IMR-90 (cell line): ENCODE measurements at regions not wholly inside any gene's neighbourhood (a gene's known extent, or its start where the extent isn't known, plus 50 kb on each side); places are given as distances from the start of the nearest gene placed in this dataset.
"Not testable (repeated sequence)": the region's sequence is repeated elsewhere in the genome, so short reads cannot be mapped to it uniquely, and the experiment has no call there.

Experiments
- ATAC-seq: fragments of 200-7000 bp; cut with Tn5 transposase; 2 replicates; pipeline ENCODE4 v1.9.1; 2020; ENCODE audit warnings: low read depth, mild to moderate bottlenecking, moderate library complexity
- BruUV-seq: library from RNA; stranded (reverse); fragments of 400-500 nt; replicated peaks from 2 replicates; lab custom pipeline; 2021; lab: Mats Ljungman, UMichigan
- CTCF ChIA-PET: fragments of 300-600 bp; formaldehyde crosslinking; extraction: SDS; loops from one replicate; lab custom pipeline; 2021; ENCODE audit warnings: antibody characterized with exemption; lab: Yijun Ruan, JAX
- POLR2A ChIA-PET: fragments of 300-600 bp; sonication (Branson Sonifier 250); formaldehyde crosslinking; loops from one replicate; lab custom pipeline; 2022; ENCODE audit warnings: antibody characterized with exemption; ENCODE audit not compliant: unreplicated experiment; lab: Charles Lee
- DNase-seq: peaks from one replicate; pipeline ENCODE4 v3.0.0; 2013
- H2AFZ ChIP-seq: replicated peaks from 2 replicates; pipeline ENCODE3; 2013; ENCODE audit warnings: low read length, mild to moderate bottlenecking; ENCODE audit not compliant: poor library complexity
- H2AK5ac ChIP-seq: 2 replicates; pipeline ENCODE4 v1.6.1; 2013; ENCODE audit warnings: low read depth, low read length, inconsistent platforms
- H2AK9ac ChIP-seq: replicated peaks from 2 replicates; pipeline ENCODE3; 2013; ENCODE audit warnings: mild to moderate bottlenecking, low read depth, low read length, moderate library complexity; ENCODE audit not compliant: poor library complexity
- H2BK120ac ChIP-seq: 2 replicates; pipeline ENCODE4 v1.6.1; 2013; ENCODE audit warnings: low read depth, low read length, inconsistent platforms
- H2BK15ac ChIP-seq: 3 replicates; pipeline ENCODE4 v1.6.1; 2013; ENCODE audit warnings: low read depth, low read length, inconsistent platforms
- H2BK20ac ChIP-seq: 2 replicates; pipeline ENCODE4 v1.6.1; 2013; ENCODE audit warnings: low read depth, mild to moderate bottlenecking, inconsistent platforms, low read length, moderate library complexity
- H2BK5ac ChIP-seq: 2 replicates; pipeline ENCODE4 v1.6.1; 2013; ENCODE audit warnings: mild to moderate bottlenecking, low read depth, low read length, inconsistent platforms; ENCODE audit not compliant: poor library complexity, severe bottlenecking
- H3K14ac ChIP-seq: replicated peaks from 2 replicates; pipeline ENCODE4 v1.6.1; 2013; ENCODE audit warnings: low read depth, low read length, inconsistent platforms
- H3K18ac ChIP-seq: 2 replicates; pipeline ENCODE4 v1.6.1; 2013; ENCODE audit warnings: low read depth, low read length, control low read depth
- H3K23ac ChIP-seq: 2 replicates; pipeline ENCODE4 v1.6.1; 2013; ENCODE audit warnings: low read depth, low read length, inconsistent platforms
- H3K27ac ChIP-seq: 2 replicates; pipeline ENCODE4 v1.5.1; 2013; ENCODE audit warnings: mild to moderate bottlenecking, control low read depth, low read length; ENCODE audit not compliant: insufficient read depth
- H3K27me3 ChIP-seq: 2 replicates; pipeline ENCODE4 v1.6.1; 2013; ENCODE audit warnings: low read length; ENCODE audit not compliant: control insufficient read depth, insufficient read depth
- H3K36me3 ChIP-seq: 2 replicates; pipeline ENCODE4 v1.6.1; 2013; ENCODE audit warnings: low read length, mixed read lengths; ENCODE audit not compliant: control insufficient read depth, insufficient read depth
- H3K4ac ChIP-seq: 2 replicates; pipeline ENCODE4 v1.6.1; 2013; ENCODE audit warnings: low read depth, low read length, inconsistent platforms
- H3K4me1 ChIP-seq: 2 replicates; pipeline ENCODE4 v1.6.1; 2013; ENCODE audit warnings: low read length, mixed read lengths; ENCODE audit not compliant: control insufficient read depth, insufficient read depth
- H3K4me2 ChIP-seq: 2 replicates; pipeline ENCODE4 v1.6.1; 2013; ENCODE audit warnings: low read depth, mild to moderate bottlenecking, control low read depth, low read length, moderate library complexity
- H3K4me3 ChIP-seq: 2 replicates; pipeline ENCODE4 v1.5.1; 2013; ENCODE audit warnings: low read depth, mild to moderate bottlenecking, control low read depth, low read length, moderate library complexity; ENCODE audit not compliant: insufficient read depth
- H3K56ac ChIP-seq: 2 replicates; pipeline ENCODE4 v1.6.1; 2013; ENCODE audit warnings: low read length, inconsistent platforms; ENCODE audit not compliant: insufficient read depth; ENCODE audit errors: extremely low read depth
- H3K79me1 ChIP-seq, 2 experiments: 2 replicates each; pipeline ENCODE4 v1.6.1; 2013; ENCODE audit warnings: low read length in 2 of 2, inconsistent platforms in 1 of 2, low read depth in 1 of 2
- H3K9ac ChIP-seq: 2 replicates; pipeline ENCODE4 v1.6.1; 2013; ENCODE audit warnings: low read depth, low read length, control low read depth
- H3K9me1 ChIP-seq: 2 replicates; pipeline ENCODE4 v1.6.1; 2013; ENCODE audit warnings: low read length, inconsistent platforms; ENCODE audit not compliant: insufficient read depth
- H3K9me3 ChIP-seq: 2 replicates; pipeline ENCODE4 v1.6.1; 2013; ENCODE audit warnings: low read length; ENCODE audit not compliant: control insufficient read depth, insufficient read depth
- H4K20me1 ChIP-seq: 2 replicates; pipeline ENCODE4 v1.6.1; 2013; ENCODE audit warnings: low read length, inconsistent platforms; ENCODE audit not compliant: insufficient read depth
- H4K5ac ChIP-seq: 2 replicates; pipeline ENCODE4 v1.6.1; 2013; ENCODE audit warnings: mild to moderate bottlenecking, low read depth, low read length, control low read depth
- H4K8ac ChIP-seq, 2 experiments: 2 replicates each; pipeline ENCODE4 v1.6.1; 2013; ENCODE audit warnings: low read depth in 2 of 2, low read length in 2 of 2, control low read depth in 1 of 2, inconsistent platforms in 1 of 2
- H4K91ac ChIP-seq: 2 replicates; pipeline ENCODE4 v1.6.1; 2013; ENCODE audit warnings: low read depth, low read length, inconsistent platforms; ENCODE audit not compliant: insufficient read depth
- WGBS, 2 experiments: methylation state at CpG; one replicate each; pipeline versions ENCODE4 v1.1.5 to v1.1.7; 2013; ENCODE audit warnings: missing lambda C conversion rate in 2 of 2; ENCODE audit not compliant: insufficient read length in 1 of 2; ENCODE audit errors: extremely low coverage in 2 of 2; 5-methylcytosine and 5-hydroxymethylcytosine counted together
- dilution Hi-C: fragments of 300-500 bp; cut with HindIII; formaldehyde crosslinking; loops from one replicate; pipeline ENCODE4 v1.14.3; 2018; ENCODE audit warnings: low sequenced_read_pairs; ENCODE audit not compliant: unreplicated experiment
- in situ Hi-C: fragments of 300-500 bp; cut with MboI; formaldehyde crosslinking; loops from 3 replicates; pipeline ENCODE4 v1.14.3; 2019; ENCODE audit warnings: low sequenced_read_pairs, inconsistent platforms, mixed read lengths
- intact Hi-C: fragments of 100-400 bp; cut with micrococcal nuclease; formaldehyde crosslinking; loops from 2 replicates; pipeline ENCODE4 v1.10.0; 2022

- H4K91ac ChIP-seq, H3K4me2 ChIP-seq, in situ Hi-C loops, H2AFZ ChIP-seq, H2AK5ac ChIP-seq, H3K79me1 ChIP-seq, POLR2A ChIA-PET, H3K4ac ChIP-seq, BruUV-seq, H3K27ac ChIP-seq, H3K23ac ChIP-seq, H2BK15ac ChIP-seq, H3K56ac ChIP-seq, H3K18ac ChIP-seq, H3K4me3 ChIP-seq, dilution Hi-C loops, ATAC-seq, H2BK120ac ChIP-seq, CTCF ChIA-PET, H4K20me1 ChIP-seq, H2BK20ac ChIP-seq, H3K14ac ChIP-seq, H3K9ac ChIP-seq, DNase-seq, H3K9me1 ChIP-seq, H4K8ac ChIP-seq, H4K5ac ChIP-seq, H3K4me1 ChIP-seq, H3K36me3 ChIP-seq, H2BK5ac ChIP-seq, H3K27me3 ChIP-seq, intact Hi-C loops, H2AK9ac ChIP-seq, H3K9me3 ChIP-seq: not testable (repeated sequence)
- WGBS, 2 experiments = no CpG with 5 or more reads among the region's 4 CpGs
Observed at GRCh38 chr6:20346948-20347347, 54.7 kb upstream of the E2F3 start.
